GM19463 (cell line): ENCODE measurements at regions not wholly inside any gene's neighbourhood (a gene's known extent, or its start where the extent isn't known, plus 50 kb on each side); places are given as distances from the start of the nearest gene placed in this dataset.

Source experiments
- ATAC-seq: cut with Tn5 transposase; IDR thresholded peaks from one replicate; pipeline ENCODE4 v1.9.1; 2021; ENCODE audit warnings: mild to moderate bottlenecking, moderate library complexity; ENCODE audit not compliant: unreplicated experiment

- no peak for ATAC-seq
These were observed 458.0 kb upstream of the ASIC2 start for GRCh38 chr17:33750943-33751701.

DNA sequence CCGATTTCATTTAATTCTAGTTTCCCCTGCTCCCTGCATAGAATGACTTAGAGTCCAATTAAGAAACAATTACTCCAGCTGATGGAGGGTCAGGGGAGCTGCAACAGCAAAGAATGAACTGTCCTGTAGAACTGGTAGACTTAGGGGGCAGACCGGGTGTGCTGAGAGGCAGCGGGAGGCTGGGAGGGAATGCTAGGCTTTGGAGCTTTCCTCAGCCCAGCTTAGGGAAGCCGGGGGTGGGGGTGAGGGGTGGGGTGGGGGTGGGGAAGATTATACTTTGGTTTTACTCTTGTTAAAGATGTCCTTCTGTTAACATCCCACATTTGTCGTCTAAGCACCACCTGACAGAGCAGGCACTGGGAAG lies 458.6 kb upstream of the ASIC2 start:
- no peak for ATAC-seq

GRCh38 chr17:33753452-33753851 lies 460.4 kb upstream of the ASIC2 start:
- ATAC-seq, result no peak

DNA sequence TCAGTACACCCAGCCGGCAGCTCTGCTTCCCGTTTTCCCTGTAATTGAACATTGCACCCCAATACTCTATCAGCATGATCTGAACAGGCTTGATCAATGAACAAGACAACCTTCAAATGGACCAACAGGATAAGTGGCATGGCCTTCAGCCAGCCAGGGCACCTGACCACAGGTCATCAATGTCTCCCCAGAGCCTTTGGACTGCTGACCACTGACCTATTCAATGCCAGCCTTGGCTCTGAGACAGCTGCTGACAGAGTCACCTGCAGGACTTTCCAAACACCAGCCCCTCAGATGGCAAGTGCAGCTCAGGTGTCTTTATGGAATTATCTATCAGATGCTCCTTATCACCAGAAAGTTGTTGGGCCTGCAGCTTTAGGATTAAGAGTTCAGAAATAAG lies 462.9 kb upstream of the ASIC2 start:
- no peak for ATAC-seq

GRCh38 chr17:33765871-33766270 lies 472.8 kb upstream of the ASIC2 start:
- no peak for ATAC-seq

GRCh38 chr17:33766721-33767120 lies 473.6 kb upstream of the ASIC2 start:
- no peak for ATAC-seq

GRCh38 chr17:33769066-33769465 lies 476.0 kb upstream of the ASIC2 start:
- ATAC-seq, result no peak

- no peak for ATAC-seq
These were observed 478.8 kb upstream of the CCL2 start for GRCh38 chr17:33776304-33776703.

DNA sequence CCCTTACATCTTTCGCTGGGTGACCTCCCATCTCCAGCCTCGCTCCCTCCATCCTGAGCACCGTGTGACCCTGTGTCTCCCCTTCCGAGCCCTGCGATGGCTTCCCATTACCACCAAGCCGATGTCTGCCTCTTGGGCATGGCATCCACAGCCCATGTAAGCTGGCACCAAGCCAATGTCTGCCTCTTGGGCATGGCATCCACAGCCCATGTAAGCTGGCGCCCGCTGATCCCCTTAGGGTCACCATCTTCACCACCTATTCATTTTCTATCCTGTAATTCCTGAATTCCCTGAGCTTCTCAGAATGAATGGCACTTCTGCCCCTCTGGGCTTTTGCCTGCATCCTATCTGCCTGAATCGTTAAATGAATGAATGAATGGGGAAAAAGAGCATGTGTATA lies 478.2 kb upstream of the CCL2 start:
- ATAC-seq, result no peak

- ATAC-seq, result no peak
These were observed 477.4 kb upstream of the CCL2 start for GRCh38 chr17:33777674-33778073.

GRCh38 chr17:33778505-33779233 lies 476.4 kb upstream of the CCL2 start:
- ATAC-seq, result no peak

GRCh38 chr17:33779234-33779591 lies 475.9 kb upstream of the CCL2 start:
- ATAC-seq, result no peak

DNA sequence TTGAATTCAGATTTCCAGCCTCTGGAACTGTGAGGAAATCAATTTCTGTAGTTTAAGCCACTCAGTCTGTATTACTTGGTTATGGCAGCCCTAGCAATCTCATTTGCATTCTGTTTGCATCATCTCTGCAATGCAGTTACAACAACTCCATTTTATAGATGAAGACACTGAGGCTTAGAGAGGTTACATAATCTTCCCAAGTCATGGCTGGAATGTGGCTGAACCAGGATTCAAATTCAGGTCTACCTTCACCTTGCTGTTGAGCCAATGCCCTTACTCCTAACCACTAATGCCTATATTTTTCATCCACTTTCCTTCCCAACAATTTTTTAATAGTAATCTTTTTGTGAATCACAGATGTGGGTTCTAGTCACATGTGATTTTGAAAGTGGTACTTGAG lies 469.8 kb upstream of the CCL2 start:
- ATAC-seq, result no peak

- ATAC-seq, result no peak
These were observed 468.6 kb upstream of the CCL2 start for GRCh38 chr17:33786478-33786877.

DNA sequence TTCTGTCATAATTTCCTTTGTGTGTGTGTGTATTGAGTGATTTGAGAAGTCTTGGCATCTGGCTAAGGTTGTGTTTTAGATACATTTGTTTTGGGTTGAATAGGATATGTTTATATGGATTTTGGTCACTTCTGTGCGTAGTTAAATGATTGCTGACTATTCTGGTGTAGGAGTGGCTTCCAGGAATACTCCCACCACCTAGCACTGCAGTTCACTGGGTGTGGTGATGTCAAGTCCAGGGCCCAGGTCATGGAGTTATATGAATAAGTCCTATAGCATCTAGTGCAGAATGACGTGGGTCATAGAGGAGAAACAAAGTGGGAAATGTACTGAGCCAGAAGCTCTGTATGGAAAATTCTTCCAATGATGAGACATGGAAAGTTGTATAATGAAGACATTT lies 465.4 kb upstream of the CCL2 start:
- ATAC-seq, result no peak

DNA sequence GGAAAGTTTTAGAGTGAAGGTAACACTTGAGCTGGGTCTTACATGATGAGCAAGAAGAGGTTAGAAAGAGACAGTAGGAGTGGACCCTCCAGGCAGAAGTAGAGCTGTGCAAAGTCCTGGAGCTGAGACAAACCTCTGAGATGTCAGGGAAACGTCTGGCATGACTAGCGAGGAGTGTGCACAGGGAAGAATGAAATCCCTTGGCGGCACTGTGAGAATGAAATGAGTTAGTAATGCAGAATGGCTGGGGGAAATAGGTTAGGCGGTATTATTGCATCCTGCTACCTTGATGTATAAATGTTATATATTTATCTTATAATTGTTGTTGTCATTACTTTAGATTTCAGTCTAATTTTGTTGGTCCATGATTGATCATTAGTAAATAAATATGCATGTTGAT lies 457.9 kb upstream of the CCL2 start:
- no peak for ATAC-seq

DNA sequence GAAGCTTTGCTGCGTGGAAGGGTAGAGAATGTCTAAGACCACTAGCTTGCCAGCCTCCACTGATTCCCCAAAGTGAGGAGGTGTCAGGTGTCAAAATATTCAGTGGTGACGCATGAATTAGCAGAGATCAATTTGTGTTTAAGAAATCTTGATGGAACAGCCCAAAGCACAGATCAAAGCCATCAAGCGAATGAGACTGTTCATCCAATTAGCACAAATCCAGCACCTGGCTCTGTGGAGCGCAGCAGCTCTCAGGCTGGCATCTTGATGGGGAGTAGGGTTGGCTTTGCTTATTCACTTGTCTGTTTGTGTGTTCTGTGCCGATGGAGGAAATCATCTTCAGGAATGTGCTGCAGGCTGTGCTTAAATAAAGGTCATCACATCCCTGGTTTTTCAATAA lies 456.8 kb upstream of the CCL2 start:
- ATAC-seq, result no peak

GRCh38 chr17:33802349-33803198 lies 452.5 kb upstream of the CCL2 start:
- ATAC-seq, result no peak

GRCh38 chr17:33803199-33803685 lies 451.8 kb upstream of the CCL2 start:
- ATAC-seq, result no peak

DNA sequence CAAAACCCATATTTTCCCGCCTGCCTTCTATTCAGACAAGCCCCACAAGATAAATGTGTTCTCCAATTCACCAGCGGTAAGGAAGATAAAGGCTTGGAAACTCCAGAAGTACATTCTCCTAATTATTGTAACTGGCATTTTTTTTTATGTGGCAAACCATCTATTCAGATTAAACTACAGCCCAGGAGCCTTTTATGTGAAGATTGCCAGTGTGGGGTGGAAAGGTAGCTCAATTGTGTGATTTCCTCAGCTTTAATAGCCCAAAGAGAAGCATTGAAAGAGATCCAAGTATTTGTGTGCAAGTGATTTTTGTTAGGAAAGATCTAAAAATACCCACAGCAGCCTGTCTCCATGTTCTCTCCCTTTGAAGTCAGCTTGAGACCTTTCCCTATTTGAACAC lies 451.4 kb upstream of the CCL2 start:
- ATAC-seq, result no peak

- no peak for ATAC-seq
These were observed 450.7 kb upstream of the CCL2 start for GRCh38 chr17:33804401-33804800.

DNA sequence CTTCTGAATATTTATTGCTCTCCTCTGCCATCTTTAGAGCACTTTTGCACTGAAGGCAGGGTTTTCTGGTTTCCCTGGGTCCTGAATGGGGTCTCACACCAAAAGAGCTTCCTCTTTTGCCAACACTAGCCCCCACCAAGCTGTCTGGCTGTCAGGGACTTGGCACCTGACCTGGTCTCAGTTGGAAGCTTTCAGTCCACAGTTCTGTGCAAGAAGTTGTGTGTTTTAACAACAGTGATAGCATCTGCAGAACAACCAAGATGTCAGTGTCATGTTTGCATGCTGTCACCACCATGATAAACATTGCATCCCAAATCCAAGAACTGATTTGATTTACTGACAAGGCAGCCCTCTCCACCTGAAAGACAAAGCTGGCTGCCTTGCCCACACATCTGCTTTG lies 448.5 kb upstream of the CCL2 start:
- ATAC-seq, result no peak
